Nucleus accumbens (tissue), 56 donors: ENCODE measurements at regions not wholly inside any gene's neighbourhood (a gene's known extent, or its start where the extent isn't known, plus 50 kb on each side); places are given as distances from the start of the nearest gene placed in this dataset.

Experiments
- DNase-seq, 56 donors: peaks; one replicate each; lab custom pipeline; 2025; lab: John Stamatoyannopoulos, UW

DNA sequence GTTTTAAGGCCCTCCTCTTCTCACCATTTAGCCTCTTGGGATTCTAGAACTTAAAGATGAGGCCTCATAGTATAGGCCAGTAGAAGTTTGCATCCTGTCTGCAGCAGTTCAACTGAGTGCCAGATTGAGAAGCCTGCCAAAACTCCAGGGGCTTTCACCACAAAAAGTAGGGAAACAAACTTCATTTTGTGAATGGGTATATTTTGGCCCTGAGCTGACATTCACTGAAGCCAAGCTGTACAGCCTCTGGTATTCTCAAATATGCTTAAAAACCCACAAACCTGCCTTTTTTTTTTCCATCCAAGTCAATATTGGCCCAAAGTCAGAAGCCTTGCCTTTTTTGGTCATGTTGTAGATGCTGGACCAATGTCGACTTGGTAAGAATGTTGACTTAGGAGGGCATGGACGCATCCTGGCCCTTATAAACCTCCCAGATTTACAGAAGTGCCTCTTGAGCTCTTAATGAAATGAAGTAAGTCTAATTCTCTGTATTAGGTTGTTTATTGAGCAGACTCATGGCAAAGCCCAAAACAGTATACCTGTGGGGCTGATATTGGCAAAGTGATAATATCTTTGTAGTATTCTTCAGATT, 337.5 kb downstream of the CHRM3 start:
- no peak for DNase-seq

GRCh38 chr1:239725371-239725770, 339.0 kb downstream of the CHRM3 start:
- no peak for DNase-seq

DNA sequence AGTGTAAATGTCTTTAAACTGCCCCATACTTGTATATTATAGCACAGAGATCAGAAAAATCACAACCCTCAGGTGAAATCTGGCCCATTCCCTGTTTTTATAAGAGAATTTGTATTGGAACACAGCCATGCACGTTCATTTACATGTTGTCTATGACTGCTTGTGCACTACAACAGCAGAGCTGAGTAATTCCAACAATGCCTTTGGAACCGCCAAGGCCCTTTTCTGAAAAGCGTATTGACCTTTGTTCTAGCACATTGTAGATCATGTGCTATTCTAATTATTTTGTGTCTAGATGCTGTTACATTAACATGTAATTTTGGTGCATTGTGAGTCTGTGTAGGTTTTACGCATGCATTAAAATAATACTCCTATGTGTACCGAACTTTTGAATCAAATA, 339.6 kb downstream of the CHRM3 start:
- no peak for DNase-seq

DNA sequence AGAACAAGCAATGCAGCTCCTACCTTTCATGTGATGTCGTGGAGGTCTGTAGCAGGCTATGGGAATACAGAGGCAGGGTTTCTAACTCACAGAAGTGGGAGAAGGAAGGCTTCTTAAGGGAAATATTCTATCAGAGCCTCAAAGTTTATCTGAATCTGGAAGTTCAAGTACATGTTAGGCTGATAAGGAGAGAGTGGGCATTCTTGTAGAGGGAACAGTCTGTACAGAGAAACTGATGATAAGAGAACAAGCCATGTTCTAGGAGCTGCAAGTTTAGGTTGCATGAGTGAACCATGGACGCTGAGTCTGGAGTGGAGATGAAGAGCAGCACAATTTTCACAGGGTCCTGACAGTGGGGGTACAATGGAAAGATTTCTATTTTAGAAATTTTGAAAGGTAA, 344.0 kb downstream of the CHRM3 start:
- DNase-seq, result no peak

- no peak for DNase-seq
These were observed 344.8 kb downstream of the CHRM3 start for GRCh38 chr1:239731082-239731748.

DNA sequence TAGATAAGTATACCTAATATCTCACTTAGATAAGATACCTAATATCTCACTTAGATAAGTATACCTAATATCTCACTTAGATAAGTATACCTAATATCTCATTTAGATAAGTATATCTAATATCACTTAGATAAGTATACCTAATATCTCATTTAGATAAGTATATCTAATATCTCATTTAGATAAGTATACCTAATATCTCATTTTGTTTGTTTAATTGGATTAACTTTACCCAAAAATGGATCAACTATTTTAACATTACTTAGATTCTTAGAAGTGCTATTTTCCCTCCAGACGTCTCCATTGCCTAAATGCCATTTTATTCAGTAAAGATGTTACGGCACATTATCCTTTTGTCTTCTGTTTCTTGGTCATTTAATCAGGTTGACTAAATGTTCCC, 346.4 kb downstream of the CHRM3 start:
- DNase-seq, result no peak

DNA sequence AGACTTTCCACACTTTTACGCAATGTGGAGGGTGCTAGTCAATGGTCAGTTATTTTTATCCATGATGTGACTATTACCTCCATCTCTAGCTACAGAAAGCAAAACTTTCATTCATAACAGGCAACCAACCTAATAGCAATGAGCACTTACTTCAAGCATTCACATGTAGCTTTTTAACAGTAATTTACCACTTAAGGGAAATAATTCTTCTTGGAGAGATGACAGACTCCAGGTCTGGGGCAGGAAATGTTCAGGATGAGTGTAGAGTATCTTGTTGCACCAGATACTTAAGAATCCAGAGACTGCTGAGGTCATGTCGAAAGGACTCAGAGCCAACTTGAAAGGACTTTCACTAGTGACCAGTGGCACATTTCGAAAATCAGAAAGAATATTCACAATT, 347.6 kb downstream of the CHRM3 start:
- no peak for DNase-seq

GRCh38 chr1:239735111-239735510, 348.7 kb downstream of the CHRM3 start:
- DNase-seq, result no peak

DNA sequence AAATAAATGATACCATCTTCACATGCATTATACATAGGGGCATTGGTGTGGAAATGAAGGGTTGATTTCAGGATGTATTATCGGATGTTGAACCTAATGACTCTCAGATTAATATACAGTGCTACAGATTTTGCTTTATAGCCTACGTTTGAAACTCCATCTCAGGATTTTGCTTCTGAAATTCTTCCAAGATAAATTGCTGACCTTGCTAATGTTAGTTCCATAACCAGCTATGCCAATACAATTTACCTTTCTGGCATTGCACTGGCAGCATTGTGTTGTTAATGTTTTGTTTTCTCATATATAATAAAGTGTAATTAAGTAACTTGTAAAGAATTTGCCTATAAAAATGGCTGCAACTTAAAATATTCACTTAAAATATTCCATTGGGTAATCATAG, 350.1 kb downstream of the CHRM3 start:
- DNase-seq, result no peak

- DNase-seq, result no peak
These were observed 352.3 kb upstream of the FMN2 start for GRCh38 chr1:239739375-239739774.

GRCh38 chr1:239739919-239740318, 351.8 kb upstream of the FMN2 start:
- DNase-seq, result no peak

DNA sequence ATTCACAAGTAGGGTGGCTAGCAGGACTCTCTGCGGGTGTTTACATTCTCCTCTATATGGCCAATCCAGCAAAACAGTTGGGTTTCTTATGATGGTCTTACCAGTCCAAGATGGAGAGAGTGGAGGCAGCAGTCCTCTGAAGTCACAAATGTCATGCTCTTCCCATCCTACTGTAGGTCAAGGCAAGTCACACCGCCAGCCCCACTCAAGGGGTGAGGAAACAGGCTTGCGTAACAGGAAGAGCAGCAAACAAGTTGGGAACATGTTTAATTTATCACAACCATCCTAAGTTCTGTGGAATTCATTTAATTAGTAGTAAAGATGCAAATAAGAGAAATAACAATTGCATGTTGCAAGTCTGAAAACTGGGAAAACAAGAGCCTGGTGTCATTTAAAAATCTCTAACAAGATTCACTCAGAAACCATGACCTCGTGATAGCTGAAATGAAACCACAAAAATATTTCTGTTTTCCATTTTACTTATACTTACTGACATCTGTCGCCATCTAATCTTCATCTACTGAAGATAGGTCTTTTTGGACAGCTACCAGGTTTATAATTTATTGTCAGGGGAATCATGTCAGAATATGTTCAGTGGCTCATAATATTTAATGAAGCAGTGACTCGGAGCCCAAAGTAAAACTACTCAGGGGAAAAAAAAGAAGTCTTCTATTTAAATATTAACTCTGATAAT, 349.1 kb upstream of the FMN2 start:
- no peak for DNase-seq

DNA sequence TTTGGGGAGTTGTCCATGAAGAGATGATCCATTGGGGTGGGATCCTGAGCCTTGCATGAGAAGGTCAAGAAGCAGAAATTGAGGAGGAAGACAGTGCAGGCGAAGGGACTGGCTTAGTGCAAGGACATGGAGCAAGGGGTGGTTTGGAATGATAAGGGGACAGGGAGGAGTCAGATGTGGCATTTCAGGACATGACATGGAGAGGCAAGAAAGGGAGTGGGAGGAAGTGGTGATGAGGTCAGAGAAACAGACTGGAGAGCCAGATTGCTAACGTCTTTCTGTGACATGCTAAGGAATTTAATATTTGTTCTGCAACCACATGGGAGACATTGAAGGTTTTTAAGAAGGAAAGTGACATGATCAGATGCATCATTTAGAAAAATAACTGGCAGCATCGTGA, 346.8 kb upstream of the FMN2 start:
- DNase-seq, result no peak

- DNase-seq, result no peak
These were observed 336.4 kb upstream of the FMN2 start for GRCh38 chr1:239755107-239755912.

- no peak for DNase-seq
These were observed 334.0 kb upstream of the FMN2 start for GRCh38 chr1:239757716-239758115.

- DNase-seq, result no peak
These were observed 332.9 kb upstream of the FMN2 start for GRCh38 chr1:239758756-239759155.

DNA sequence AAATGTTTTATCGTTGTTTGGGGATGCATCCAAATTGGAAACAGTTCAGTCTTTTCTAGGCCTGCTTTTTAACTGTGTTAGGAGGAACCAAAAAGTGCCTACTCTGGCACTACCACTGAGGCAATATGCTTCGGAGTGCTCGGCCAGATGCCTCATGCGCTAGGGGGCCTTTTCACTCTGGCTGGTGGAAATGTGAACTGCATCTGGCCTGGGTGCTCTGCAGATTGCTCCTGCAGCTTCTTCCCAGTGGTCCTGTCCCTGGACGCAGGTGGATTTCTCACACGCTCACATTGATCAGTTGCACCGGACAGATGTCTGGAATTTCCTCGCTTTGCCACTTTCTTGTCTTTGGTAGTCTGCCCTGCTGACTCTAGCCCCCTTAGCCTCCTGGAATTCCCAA, 330.2 kb upstream of the FMN2 start:
- DNase-seq, result no peak

GRCh38 chr1:239763850-239764249, 327.8 kb upstream of the FMN2 start:
- DNase-seq, result no peak

- DNase-seq, result no peak
These were observed 327.1 kb upstream of the FMN2 start for GRCh38 chr1:239764546-239764945.

DNA sequence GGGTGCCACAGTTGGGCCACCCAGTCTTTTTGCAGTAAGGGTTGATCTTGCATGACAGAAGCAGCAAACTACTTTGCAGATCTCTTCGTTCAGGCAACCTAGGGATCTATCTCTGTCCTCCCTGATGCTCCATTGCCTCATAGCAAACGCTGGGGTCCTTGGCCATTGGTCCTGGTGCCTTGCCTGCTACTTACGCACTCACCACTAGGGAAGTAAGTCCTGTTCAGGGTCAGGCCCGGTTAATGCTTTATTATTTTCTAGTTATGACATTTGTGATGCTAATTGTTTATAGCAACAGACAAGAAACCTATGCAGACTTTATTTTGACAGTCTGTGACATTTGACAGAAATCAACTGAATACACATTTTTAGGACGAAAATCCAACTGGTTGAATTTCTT, 326.5 kb upstream of the FMN2 start:
- no peak for DNase-seq

DNA sequence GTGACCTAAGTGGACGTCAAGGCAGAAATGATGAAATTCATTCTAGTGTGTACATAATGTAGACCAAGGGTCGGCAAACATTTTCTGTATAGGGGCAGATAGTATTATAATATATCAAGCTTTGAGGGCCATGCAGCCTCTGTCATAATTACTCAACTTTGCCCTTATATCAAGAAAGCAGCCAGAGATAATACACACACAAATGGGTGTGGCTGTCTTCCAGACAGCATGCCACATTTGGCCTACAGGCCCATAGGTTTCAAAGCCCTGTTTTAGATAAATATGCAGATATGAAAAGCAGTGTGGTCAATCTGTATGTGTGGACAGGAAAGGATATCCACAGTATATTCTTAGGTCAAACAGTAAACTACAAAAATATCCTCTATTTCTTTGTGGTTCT, 320.1 kb upstream of the FMN2 start:
- DNase-seq, result no peak
